AG04450 (cell line): ENCODE measurements at regions not wholly inside any gene's neighbourhood (a gene's known extent, or its start where the extent isn't known, plus 50 kb on each side); places are given as distances from the start of the nearest gene placed in this dataset.
"Not testable (repeated sequence)": the region's sequence is repeated elsewhere in the genome, so short reads cannot be mapped to it uniquely, and the experiment has no call there.

Experiments
- CTCF ChIA-PET: fragments of 300-600, 350-600 bp; formaldehyde crosslinking; extraction: SDS; loops from one replicate; lab custom pipeline; 2022; ENCODE audit warnings: antibody characterized with exemption, inconsistent platforms; lab: Charles Lee
- POLR2A ChIA-PET: fragments of 350-600 bp; formaldehyde crosslinking; extraction: SDS; loops from one replicate; lab custom pipeline; 2021; ENCODE audit warnings: antibody characterized with exemption, inconsistent platforms; lab: Yijun Ruan, JAX
- DNase-seq: peaks from one replicate; pipeline ENCODE4 v3.0.0-alpha.2; 2011; ENCODE audit warnings: low read depth, low spot score
- H3K27ac ChIP-seq: one replicate; pipeline ENCODE4 v1.5.1; 2012; ENCODE audit warnings: low read depth, low read length, control low read depth
- H3K27me3 ChIP-seq: one replicate; pipeline ENCODE4 v1.6.0; 2012; ENCODE audit warnings: low read length; ENCODE audit not compliant: control insufficient read depth, insufficient read depth
- H3K4me3 ChIP-seq: 2 replicates; pipeline ENCODE4 v1.5.1; 2011; ENCODE audit warnings: mild to moderate bottlenecking, low read depth, low read length, control low read depth
- H3K9me3 ChIP-seq: 2 replicates; pipeline ENCODE4 v1.5.1; 2012; ENCODE audit warnings: low read length; ENCODE audit not compliant: control insufficient read depth, insufficient read depth
- CTCF ChIP-seq: IDR thresholded peaks from 2 replicates; pipeline ENCODE4 v1.5.1; 2011; ENCODE audit warnings: low read depth, low read length, control low read depth, inconsistent platforms

GRCh38 chr12:107513184-107513583 lies 172.4 kb upstream of the PWP1 start:
- no peak for TF ChIP-seq CTCF
- no peak overlapping the region for H3K27ac ChIP-seq
- POLR2A ChIA-PET, result no interaction called here
- H3K27me3 ChIP-seq, result peaks cover 2% of the 10 kb centered on the region
- H3K9me3 ChIP-seq, result no peaks in the 10 kb centered on the region
- CTCF ChIA-PET, result no interaction called here
- H3K4me3 ChIP-seq, result no peak overlapping the region
- no peak for DNase-seq

GRCh38 chr12:107513636-107514400 lies 171.8 kb upstream of the PWP1 start:
- no peak overlapping the region for H3K27ac ChIP-seq
- no peak for DNase-seq
- ChIA-PET CTCF (no interaction called here), POLR2A (no interaction called here)
- no peak for TF ChIP-seq CTCF
- no peak overlapping the region for H3K4me3 ChIP-seq
- H3K27me3 ChIP-seq, result peaks cover 2% of the 10 kb centered on the region
- H3K9me3 ChIP-seq, result no peaks in the 10 kb centered on the region

- no peaks in the 10 kb centered on the region for H3K9me3 ChIP-seq
- peak overlapping the region; percentile 58 for H3K27ac ChIP-seq
- no peak overlapping the region for H3K4me3 ChIP-seq
- no peak for DNase-seq
- POLR2A ChIA-PET, result no interaction called here
- CTCF ChIA-PET, result interaction anchor here (1.1 kb wide), 1 partner anchor 383 kb away, joined by 3 read pairs; no protein-coding TSS in a partner anchor
- no peaks in the 10 kb centered on the region for H3K27me3 ChIP-seq
- TF ChIP-seq CTCF, result no peak
Observed at GRCh38 chr12:107514887-107515445, 170.6 kb upstream of the PWP1 start.

GRCh38 chr12:107515446-107515958 lies 170.1 kb upstream of the PWP1 start:
- ChIA-PET POLR2A (interaction anchor here (0.6 kb wide), 1 partner anchor 178 kb away, joined by 3 read pairs; no protein-coding TSS in a partner anchor), CTCF (interaction anchor here (1.1 kb wide), 1 partner anchor 383 kb away, joined by 3 read pairs; no protein-coding TSS in a partner anchor)
- no peak for TF ChIP-seq CTCF
- Histone ChIP-seq H3K27ac (peak overlapping the region; percentile 58), H3K9me3 (no peaks in the 10 kb centered on the region), H3K4me3 (no peak overlapping the region), H3K27me3 (no peaks in the 10 kb centered on the region)
- peak; percentile 55 for DNase-seq

GRCh38 chr12:107517816-107518215 lies 167.8 kb upstream of the PWP1 start:
- H3K9me3 ChIP-seq, H3K27ac ChIP-seq, H3K27me3 ChIP-seq, POLR2A ChIA-PET, DNase-seq, H3K4me3 ChIP-seq, CTCF ChIA-PET: not testable (repeated sequence)
